K562 (cell line): ENCODE measurements at regions not wholly inside any gene's neighbourhood (a gene's known extent, or its start where the extent isn't known, plus 50 kb on each side); places are given as distances from the start of the nearest gene placed in this dataset.
A peak's percentile ranks its signal among the peaks of the same experiment; 100 is the strongest.

Source experiments
- ATF1 ChIP-seq, 2 experiments: fragments of 450-650 bp in 1 of 2; IDR thresholded peaks; 2 replicates each; pipeline ENCODE4 v1.6.1; 2016; ENCODE audit warnings: missing compliant biosample characterization in 1 of 2, missing genetic modification characterization in 1 of 2
- BACH1 ChIP-seq: fragments of 200-800 bp; sonication (Bioruptor generic); IDR thresholded peaks from 2 replicates; pipeline ENCODE4 v1.6.1; 2016; ENCODE audit warnings: missing genetic modification characterization, missing compliant biosample characterization
- CREB1 ChIP-seq, 2 experiments: sonication (generic) in 1 of 2; formaldehyde crosslinking in 1 of 2; IDR thresholded peaks; 2 replicates each; pipeline versions ENCODE4 v1.6.1 to v1.8.0; 2012 to 2022; ENCODE audit warnings: inconsistent platforms in 1 of 2, mild to moderate bottlenecking in 1 of 2, missing genetic modification reagents in 1 of 2, moderate library complexity in 1 of 2
- GATAD2B ChIP-seq: fragments of 450-650 bp; IDR thresholded peaks from 2 replicates; pipeline ENCODE4 v1.6.1; 2017; ENCODE audit warnings: mild to moderate bottlenecking, borderline replicate concordance
- MEIS2 ChIP-seq: fragments of 450-650 bp; IDR thresholded peaks from 2 replicates; pipeline ENCODE4 v1.6.1; 2014; ENCODE audit warnings: mild to moderate bottlenecking; ENCODE audit not compliant: partially characterized antibody
- NFRKB ChIP-seq: fragments of 450-650 bp; IDR thresholded peaks from 2 replicates; pipeline ENCODE4 v1.6.1; 2016; ENCODE audit warnings: low read depth
- TAL1 ChIP-seq: fragments of 450-650 bp; IDR thresholded peaks from 2 replicates; pipeline ENCODE4 v1.6.1; 2016; ENCODE audit warnings: mild to moderate bottlenecking
- ZNF24 ChIP-seq: fragments of 450-650 bp; IDR thresholded peaks from 2 replicates; pipeline ENCODE4 v1.6.1; 2016
- ZNF696 ChIP-seq: fragments of 250-450 bp; sonication (Bioruptor Pico); conservative IDR thresholded peaks from 2 replicates; pipeline ENCODE4 v1.4.0; 2020; ENCODE audit warnings: mild to moderate bottlenecking, moderate library complexity
- TF ChIP-seq, protein P1 (sequence below): fragments of 450-650 bp; formaldehyde crosslinking; IDR thresholded peaks from 2 replicates; pipeline ENCODE4 v1.4.0; 2020; ENCODE audit warnings: mild to moderate bottlenecking, moderate library complexity
- TF ChIP-seq, protein P2 (sequence below), 2 experiments: fragments of 150-350 bp in 1 of 2; IDR thresholded peaks; 2 replicates each; pipeline ENCODE4 v1.6.1; 2012 to 2016; ENCODE audit warnings: low read depth in 2 of 2, low read length in 2 of 2, mild to moderate bottlenecking in 1 of 2, moderate library complexity in 1 of 2
- TF ChIP-seq, protein P3 (sequence below): fragments of 450-650 bp; formaldehyde crosslinking; IDR thresholded peaks from 2 replicates; pipeline ENCODE4 v1.4.0; 2020; ENCODE audit warnings: mild to moderate bottlenecking, moderate library complexity
- TF ChIP-seq, protein P4 (sequence below): IDR thresholded peaks from 2 replicates; pipeline ENCODE4 v1.6.1; 2014; ENCODE audit warnings: antibody characterized with exemption
- TF ChIP-seq, protein P5 (sequence below), 3 experiments: IDR thresholded peaks in 2 of 3; conservative IDR thresholded peaks in 1 of 3; 2 replicates each; pipeline ENCODE4 v1.5.1; 2011 to 2012; ENCODE audit warnings: low read length in 3 of 3, mild to moderate bottlenecking in 3 of 3, control low read depth in 2 of 3, improper control_type of control experiment in 1 of 3, inconsistent platforms in 1 of 3, low read depth in 1 of 3, mixed read lengths in 1 of 3, moderate library complexity in 1 of 3; ENCODE audit not compliant: insufficient read depth in 2 of 3

DNA sequence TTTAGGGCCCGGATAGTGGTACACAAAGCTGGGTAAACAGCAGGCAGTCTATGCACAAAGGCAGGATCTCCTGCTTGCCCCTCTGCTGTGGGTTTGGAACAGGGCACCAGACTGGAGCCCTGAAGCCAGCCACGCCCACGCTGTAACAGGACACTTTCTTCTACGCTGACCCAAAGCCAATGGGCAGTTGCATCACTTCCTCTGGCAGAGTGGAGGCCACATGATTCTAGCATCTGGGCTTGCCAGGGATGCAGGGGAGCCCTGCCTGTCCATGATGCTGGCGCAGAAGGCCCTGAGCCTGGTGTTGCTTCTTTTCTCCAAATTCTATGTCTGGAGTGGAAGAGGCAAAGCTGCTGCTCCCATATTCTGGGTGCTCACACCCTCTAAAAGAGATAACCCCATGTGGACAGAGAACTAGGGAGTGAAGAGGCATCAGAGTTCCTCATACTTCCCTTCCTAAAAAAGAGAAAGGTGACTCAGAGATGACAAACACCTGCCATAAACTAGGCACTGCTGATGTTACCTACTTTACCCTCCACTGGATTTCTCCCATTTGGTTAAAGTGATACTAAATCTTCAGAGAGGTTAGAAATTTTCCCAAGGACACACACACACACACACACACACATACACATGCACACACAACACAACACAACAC lies 260.3 kb upstream of the KLF4 start (continued):
- TF ChIP-seq BACH1 (tag), result peak; percentile 35; the same call in 1 of the 2 replicates
- TF ChIP-seq, protein P1, sequence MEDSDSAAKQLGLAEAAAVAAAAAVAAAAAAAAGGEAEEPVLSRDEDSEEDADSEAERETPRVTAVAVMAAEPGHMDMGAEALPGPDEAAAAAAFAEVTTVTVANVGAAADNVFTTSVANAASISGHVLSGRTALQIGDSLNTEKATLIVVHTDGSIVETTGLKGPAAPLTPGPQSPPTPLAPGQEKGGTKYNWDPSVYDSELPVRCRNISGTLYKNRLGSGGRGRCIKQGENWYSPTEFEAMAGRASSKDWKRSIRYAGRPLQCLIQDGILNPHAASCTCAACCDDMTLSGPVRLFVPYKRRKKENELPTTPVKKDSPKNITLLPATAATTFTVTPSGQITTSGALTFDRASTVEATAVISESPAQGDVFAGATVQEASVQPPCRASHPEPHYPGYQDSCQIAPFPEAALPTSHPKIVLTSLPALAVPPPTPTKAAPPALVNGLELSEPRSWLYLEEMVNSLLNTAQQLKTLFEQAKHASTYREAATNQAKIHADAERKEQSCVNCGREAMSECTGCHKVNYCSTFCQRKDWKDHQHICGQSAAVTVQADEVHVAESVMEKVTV (CRISPR knock-in tag), result no peak
- TF ChIP-seq, protein P2, sequence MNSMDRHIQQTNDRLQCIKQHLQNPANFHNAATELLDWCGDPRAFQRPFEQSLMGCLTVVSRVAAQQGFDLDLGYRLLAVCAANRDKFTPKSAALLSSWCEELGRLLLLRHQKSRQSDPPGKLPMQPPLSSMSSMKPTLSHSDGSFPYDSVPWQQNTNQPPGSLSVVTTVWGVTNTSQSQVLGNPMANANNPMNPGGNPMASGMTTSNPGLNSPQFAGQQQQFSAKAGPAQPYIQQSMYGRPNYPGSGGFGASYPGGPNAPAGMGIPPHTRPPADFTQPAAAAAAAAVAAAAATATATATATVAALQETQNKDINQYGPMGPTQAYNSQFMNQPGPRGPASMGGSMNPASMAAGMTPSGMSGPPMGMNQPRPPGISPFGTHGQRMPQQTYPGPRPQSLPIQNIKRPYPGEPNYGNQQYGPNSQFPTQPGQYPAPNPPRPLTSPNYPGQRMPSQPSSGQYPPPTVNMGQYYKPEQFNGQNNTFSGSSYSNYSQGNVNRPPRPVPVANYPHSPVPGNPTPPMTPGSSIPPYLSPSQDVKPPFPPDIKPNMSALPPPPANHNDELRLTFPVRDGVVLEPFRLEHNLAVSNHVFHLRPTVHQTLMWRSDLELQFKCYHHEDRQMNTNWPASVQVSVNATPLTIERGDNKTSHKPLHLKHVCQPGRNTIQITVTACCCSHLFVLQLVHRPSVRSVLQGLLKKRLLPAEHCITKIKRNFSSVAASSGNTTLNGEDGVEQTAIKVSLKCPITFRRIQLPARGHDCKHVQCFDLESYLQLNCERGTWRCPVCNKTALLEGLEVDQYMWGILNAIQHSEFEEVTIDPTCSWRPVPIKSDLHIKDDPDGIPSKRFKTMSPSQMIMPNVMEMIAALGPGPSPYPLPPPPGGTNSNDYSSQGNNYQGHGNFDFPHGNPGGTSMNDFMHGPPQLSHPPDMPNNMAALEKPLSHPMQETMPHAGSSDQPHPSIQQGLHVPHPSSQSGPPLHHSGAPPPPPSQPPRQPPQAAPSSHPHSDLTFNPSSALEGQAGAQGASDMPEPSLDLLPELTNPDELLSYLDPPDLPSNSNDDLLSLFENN (IDR thresholded peaks at IDR 0.05; ENCODE audit: low read depth in 2 of 2, low read length in 2 of 2), result no peak
- TF ChIP-seq, protein P3, sequence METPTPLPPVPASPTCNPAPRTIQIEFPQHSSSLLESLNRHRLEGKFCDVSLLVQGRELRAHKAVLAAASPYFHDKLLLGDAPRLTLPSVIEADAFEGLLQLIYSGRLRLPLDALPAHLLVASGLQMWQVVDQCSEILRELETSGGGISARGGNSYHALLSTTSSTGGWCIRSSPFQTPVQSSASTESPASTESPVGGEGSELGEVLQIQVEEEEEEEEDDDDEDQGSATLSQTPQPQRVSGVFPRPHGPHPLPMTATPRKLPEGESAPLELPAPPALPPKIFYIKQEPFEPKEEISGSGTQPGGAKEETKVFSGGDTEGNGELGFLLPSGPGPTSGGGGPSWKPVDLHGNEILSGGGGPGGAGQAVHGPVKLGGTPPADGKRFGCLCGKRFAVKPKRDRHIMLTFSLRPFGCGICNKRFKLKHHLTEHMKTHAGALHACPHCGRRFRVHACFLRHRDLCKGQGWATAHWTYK (CRISPR knock-in tag), result no peak; the same call in 1 of the 2 replicates
- TF ChIP-seq ZNF696 (CRISPR knock-in tag), result no peak
- TF ChIP-seq, protein P4, sequence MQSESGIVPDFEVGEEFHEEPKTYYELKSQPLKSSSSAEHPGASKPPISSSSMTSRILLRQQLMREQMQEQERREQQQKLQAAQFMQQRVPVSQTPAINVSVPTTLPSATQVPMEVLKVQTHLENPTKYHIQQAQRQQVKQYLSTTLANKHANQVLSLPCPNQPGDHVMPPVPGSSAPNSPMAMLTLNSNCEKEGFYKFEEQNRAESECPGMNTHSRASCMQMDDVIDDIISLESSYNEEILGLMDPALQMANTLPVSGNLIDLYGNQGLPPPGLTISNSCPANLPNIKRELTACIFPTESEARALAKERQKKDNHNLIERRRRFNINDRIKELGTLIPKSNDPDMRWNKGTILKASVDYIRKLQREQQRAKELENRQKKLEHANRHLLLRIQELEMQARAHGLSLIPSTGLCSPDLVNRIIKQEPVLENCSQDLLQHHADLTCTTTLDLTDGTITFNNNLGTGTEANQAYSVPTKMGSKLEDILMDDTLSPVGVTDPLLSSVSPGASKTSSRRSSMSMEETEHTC, result no peak
- TF ChIP-seq ATF1 (CRISPR knock-in tag; IDR thresholded peaks at IDR 0.05), result no peak
- TF ChIP-seq ATF1 (tag; IDR thresholded peaks at IDR 0.05), result peak; percentile 52; the same call in 1 of the 2 replicates
- TF ChIP-seq ZNF24, result no peak
- no peak for TF ChIP-seq MEIS2
- no peak for TF ChIP-seq CREB1 (IDR thresholded peaks at IDR 0.05)
- TF ChIP-seq CREB1 (CRISPR knock-in tag; IDR thresholded peaks at IDR 0.05), result no peak
- TF ChIP-seq TAL1, result no peak
- TF ChIP-seq GATAD2B, result no peak
- peak; percentile 83 for TF ChIP-seq NFRKB
- TF ChIP-seq, protein P5, sequence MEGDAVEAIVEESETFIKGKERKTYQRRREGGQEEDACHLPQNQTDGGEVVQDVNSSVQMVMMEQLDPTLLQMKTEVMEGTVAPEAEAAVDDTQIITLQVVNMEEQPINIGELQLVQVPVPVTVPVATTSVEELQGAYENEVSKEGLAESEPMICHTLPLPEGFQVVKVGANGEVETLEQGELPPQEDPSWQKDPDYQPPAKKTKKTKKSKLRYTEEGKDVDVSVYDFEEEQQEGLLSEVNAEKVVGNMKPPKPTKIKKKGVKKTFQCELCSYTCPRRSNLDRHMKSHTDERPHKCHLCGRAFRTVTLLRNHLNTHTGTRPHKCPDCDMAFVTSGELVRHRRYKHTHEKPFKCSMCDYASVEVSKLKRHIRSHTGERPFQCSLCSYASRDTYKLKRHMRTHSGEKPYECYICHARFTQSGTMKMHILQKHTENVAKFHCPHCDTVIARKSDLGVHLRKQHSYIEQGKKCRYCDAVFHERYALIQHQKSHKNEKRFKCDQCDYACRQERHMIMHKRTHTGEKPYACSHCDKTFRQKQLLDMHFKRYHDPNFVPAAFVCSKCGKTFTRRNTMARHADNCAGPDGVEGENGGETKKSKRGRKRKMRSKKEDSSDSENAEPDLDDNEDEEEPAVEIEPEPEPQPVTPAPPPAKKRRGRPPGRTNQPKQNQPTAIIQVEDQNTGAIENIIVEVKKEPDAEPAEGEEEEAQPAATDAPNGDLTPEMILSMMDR (IDR thresholded peaks at IDR 0.05 in 2 of 3, conservative IDR thresholded peaks at IDR 0.05 in 1 of 3; ENCODE audit: insufficient read depth in 2 of 3, low read depth in 1 of 3, low read length in 3 of 3), result no peak
